ENCODE measurements at regions not wholly inside any gene's neighbourhood (a gene's known extent, or its start where the extent isn't known, plus 50 kb on each side); places are given as distances from the start of the nearest gene placed in this dataset.

DNA sequence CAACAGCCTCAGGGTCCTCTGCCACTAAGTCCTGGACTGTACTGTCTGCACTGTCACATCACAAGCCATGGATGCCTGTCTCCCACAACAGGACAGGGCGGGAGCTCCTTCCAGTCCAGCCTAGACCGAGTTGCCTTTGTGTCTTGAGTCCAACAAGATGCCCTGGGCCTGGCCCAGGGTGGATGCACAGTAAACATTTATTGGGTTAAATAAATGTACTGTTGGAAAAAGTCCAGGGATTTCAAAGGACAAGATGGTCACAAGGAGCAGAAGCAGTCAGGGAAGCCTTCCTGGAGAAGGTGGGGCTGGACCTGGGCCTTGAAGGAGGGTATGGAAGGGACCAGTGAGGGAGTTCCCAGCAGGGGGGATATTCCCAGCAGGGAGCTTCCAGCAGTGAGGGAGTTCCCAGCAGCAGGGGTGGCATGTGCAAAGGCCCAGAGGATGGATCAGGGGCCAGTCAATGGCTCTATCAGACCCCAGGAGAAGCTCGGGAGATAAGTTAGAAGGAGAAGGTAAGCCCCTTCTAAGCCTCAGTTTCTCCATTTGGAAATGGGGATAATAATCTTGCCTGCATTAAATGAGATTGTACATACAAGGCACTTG, 72.7 kb upstream of the NEURL1B start:
- Histone ChIP-seq H3K27ac (no peak overlapping the region), H3K4me3 (no peak overlapping the region), H3K9me3 (no peaks in the 10 kb centered on the region), H3K4me1 (peaks cover 0 to 9% (median 0%) of the 10 kb centered on the region in 4 donors), H3K36me3 (no peaks in the 10 kb centered on the region), H3K27me3 (no peaks in the 10 kb centered on the region)
- no peak for DNase-seq
- TF ChIP-seq, protein P1, sequence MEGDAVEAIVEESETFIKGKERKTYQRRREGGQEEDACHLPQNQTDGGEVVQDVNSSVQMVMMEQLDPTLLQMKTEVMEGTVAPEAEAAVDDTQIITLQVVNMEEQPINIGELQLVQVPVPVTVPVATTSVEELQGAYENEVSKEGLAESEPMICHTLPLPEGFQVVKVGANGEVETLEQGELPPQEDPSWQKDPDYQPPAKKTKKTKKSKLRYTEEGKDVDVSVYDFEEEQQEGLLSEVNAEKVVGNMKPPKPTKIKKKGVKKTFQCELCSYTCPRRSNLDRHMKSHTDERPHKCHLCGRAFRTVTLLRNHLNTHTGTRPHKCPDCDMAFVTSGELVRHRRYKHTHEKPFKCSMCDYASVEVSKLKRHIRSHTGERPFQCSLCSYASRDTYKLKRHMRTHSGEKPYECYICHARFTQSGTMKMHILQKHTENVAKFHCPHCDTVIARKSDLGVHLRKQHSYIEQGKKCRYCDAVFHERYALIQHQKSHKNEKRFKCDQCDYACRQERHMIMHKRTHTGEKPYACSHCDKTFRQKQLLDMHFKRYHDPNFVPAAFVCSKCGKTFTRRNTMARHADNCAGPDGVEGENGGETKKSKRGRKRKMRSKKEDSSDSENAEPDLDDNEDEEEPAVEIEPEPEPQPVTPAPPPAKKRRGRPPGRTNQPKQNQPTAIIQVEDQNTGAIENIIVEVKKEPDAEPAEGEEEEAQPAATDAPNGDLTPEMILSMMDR (IDR thresholded peaks at IDR 0.05): no peak
- no peak for TF ChIP-seq POLR2A (IDR thresholded peaks at IDR 0.05)
- intact Hi-C loops (cut with DNase I): no loop called here
- WGBS (ENCODE audit: insufficient coverage, low coverage, low lambda C conversion rate, missing lambda C conversion rate): 42% methylated on average over 2 of the region's 3 CpGs
- no peak for ATAC-seq

DNA sequence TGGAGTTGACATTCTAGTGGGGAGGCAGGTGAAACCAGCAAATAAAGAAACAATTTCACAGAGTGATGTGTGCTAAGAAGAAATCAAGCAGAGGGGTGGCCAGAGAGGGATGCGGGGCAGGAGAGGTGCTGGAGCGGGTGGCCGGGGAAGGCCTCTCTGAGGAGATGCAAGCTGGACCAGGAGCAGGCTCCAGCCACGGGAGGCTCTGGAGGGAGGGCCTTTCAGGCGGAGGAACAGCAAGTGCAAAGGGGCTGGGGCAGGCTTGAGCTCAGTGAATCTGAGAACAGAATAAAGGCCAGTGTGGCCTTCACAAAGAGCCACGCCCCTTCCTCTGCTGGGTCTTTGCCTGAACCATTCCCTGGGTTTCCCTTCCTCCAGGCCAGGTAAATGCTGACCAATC, 73.2 kb upstream of the NEURL1B start:
- no peak overlapping the region for H3K27ac ChIP-seq
- DNase-seq (no peak), ATAC-seq (no peak)
- no peak overlapping the region for H3K4me3 ChIP-seq
- TF ChIP-seq POLR2A (IDR thresholded peaks at IDR 0.05): no peak
- TF ChIP-seq, protein P1 (IDR thresholded peaks at IDR 0.05): no peak
- H3K27me3 ChIP-seq: no peaks in the 10 kb centered on the region
- 92% methylated on average over 5 of the region's 6 CpGs for WGBS (ENCODE audit: insufficient coverage, low coverage, low lambda C conversion rate, missing lambda C conversion rate)
- intact Hi-C loops (cut with DNase I): no loop called here
- H3K9me3 ChIP-seq: no peaks in the 10 kb centered on the region
- H3K4me1 ChIP-seq: peaks cover 0 to 9% (median 0%) of the 10 kb centered on the region in 4 donors
- H3K36me3 ChIP-seq: no peaks in the 10 kb centered on the region

DNA sequence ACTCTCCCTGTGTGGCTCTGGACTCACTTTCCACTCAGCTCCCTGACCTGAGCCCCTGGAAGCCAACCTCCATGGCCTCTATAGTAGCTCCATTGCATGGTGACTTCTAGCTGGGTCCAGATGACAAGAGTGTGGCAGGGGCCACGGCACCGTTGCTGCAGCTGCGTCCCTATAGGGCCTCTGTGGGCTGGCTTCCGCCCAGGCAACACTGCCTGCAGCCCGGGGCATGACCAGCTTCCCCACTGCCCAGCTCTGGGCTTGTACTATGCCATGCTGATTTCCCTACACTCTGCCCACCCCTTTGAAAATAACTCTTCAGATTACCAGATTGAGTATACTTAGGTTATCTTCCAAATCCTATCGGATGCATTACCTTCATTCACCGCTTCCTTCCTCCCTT, 73.8 kb upstream of the NEURL1B start:
- Histone ChIP-seq H3K36me3 (no peaks in the 10 kb centered on the region), H3K9me3 (no peaks in the 10 kb centered on the region), H3K27ac (no peak overlapping the region), H3K27me3 (no peaks in the 10 kb centered on the region), H3K4me1 (peaks cover 0 to 9% (median 0%) of the 10 kb centered on the region in 4 donors), H3K4me3 (no peak overlapping the region)
- intact Hi-C loops (cut with DNase I): no loop called here
- 69% methylated on average over 2 of the region's 7 CpGs for WGBS (ENCODE audit: insufficient coverage, low coverage, low lambda C conversion rate, missing lambda C conversion rate)
- DNase-seq: no peak
- no peak for ATAC-seq
- TF ChIP-seq POLR2A (IDR thresholded peaks at IDR 0.05): no peak
- TF ChIP-seq, protein P1 (IDR thresholded peaks at IDR 0.05): no peak

DNA sequence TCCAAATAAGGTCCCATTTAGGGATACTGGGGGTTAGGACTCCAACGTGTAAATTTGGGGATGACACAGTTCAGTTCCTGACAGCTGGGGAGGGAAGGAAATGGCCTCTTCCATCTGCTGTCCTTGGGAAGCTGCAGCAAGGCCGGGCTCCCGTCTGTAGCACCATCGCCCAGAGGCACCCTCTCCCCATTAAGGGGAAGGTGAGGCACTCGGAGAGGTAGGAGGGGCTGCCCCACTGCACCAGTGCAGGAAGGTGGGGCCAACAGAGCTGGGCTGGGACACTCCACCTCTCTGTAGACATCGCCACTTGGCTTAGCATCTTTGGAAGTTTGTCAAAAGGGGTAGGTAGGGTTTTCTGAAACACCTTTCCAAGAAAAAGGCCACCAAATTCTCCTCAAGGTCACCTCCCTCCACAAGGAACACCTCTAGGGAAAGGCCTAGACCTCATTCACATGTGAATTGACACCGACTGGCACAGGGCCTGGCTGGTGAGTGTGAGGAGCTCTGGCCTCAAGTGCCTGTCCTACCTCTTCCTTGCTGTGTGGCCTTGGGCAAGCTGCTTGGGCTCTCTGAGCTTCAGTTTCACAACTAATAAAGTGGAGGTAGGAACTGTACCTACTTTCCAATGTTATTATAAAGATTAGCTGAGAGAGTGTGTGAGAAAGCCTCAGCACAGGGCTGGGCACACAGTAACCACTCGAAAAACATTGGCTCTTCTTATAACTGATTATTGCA, 75.0 kb upstream of the NEURL1B start:
- TF ChIP-seq POLR2A (IDR thresholded peaks at IDR 0.05): no peak
- TF ChIP-seq, protein P1 (IDR thresholded peaks at IDR 0.05): no peak
- no peaks in the 10 kb centered on the region for H3K27me3 ChIP-seq
- no peaks in the 10 kb centered on the region for H3K9me3 ChIP-seq
- no peaks in the 10 kb centered on the region for H3K36me3 ChIP-seq
- H3K4me3 ChIP-seq: no peak overlapping the region
- peaks cover 0 to 9% (median 0%) of the 10 kb centered on the region in 4 donors for H3K4me1 ChIP-seq
- WGBS (ENCODE audit: insufficient coverage, low coverage, low lambda C conversion rate, missing lambda C conversion rate): 70% methylated on average over 3 of the region's 8 CpGs
- H3K27ac ChIP-seq: no peak overlapping the region
- DNase-seq (no peak), ATAC-seq (no peak)
- intact Hi-C loops (cut with DNase I): no loop called here

Data from right lobe of liver (tissue), 6 donors.